ENCODE measurements at regions not wholly inside any gene's neighbourhood (a gene's known extent, or its start where the extent isn't known, plus 50 kb on each side); places are given as distances from the start of the nearest gene placed in this dataset.

DNA sequence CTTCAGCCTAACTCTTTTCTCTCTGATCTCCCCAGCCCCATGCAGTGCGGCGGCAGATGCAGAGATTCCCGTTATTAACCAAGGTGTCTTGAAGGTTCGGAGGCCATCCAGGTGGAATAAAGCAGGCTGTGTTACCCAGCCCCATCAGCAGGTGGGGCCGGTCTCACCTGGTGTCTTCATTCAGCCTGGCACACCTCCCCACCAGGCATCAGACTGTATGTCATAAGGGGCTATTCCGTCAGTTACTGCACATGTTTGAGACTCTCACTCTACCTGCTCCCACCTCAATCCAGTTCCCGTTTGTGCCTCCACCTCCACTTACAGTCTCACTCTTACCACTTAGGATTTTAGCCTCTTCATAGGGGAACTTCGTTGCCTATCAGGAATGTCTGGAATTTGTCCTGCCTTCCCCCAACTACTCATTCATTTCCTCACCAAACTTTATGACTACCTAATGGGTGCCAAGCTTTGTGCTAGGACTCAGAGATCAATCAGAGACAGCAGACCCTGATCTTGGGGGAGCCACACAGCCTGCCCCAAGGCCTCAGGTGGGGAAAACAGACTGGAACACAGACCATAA, 170.2 kb downstream of the PLPP3 start:
- Histone ChIP-seq H3K4me2 (no peak overlapping the region), H3K4me1 (peaks cover 13% of the 10 kb centered on the region), H3K9me3 (no peaks in the 10 kb centered on the region), H3K4me3 (no peak overlapping the region), H3K27ac (no peak overlapping the region)
- ChIA-PET POLR2A (no interaction called here), CTCF (no interaction called here)
- ATAC-seq (no peak), DNase-seq (ENCODE audit: low read depth in 1 of 2, low spot score in 1 of 2) (no peak), FAIRE-seq (no peak)
- TF ChIP-seq RAD21 (conservative IDR thresholded peaks at IDR 0.05 in 1 of 2, IDR thresholded peaks at IDR 0.05 in 1 of 2) (peak in 1 of 2 experiments; percentile 27; a peak in 2 of 5 replicates), ZFP36 (IDR thresholded peaks at IDR 0.05; ENCODE audit: borderline replicate concordance, partially characterized antibody) (no peak), SMC3 (IDR thresholded peaks at IDR 0.05) (0 out of 3 replicates have a peak, but pooled peaks have one; percentile 9)
- TF ChIP-seq, protein P1, sequence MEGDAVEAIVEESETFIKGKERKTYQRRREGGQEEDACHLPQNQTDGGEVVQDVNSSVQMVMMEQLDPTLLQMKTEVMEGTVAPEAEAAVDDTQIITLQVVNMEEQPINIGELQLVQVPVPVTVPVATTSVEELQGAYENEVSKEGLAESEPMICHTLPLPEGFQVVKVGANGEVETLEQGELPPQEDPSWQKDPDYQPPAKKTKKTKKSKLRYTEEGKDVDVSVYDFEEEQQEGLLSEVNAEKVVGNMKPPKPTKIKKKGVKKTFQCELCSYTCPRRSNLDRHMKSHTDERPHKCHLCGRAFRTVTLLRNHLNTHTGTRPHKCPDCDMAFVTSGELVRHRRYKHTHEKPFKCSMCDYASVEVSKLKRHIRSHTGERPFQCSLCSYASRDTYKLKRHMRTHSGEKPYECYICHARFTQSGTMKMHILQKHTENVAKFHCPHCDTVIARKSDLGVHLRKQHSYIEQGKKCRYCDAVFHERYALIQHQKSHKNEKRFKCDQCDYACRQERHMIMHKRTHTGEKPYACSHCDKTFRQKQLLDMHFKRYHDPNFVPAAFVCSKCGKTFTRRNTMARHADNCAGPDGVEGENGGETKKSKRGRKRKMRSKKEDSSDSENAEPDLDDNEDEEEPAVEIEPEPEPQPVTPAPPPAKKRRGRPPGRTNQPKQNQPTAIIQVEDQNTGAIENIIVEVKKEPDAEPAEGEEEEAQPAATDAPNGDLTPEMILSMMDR (IDR thresholded peaks at IDR 0.05): 0 out of 3 replicates have a peak, but pooled peaks have one; percentile 7
- 83% methylated on average over 8 of the region's 8 CpGs for WGBS (ENCODE audit: missing lambda C conversion rate)

DNA sequence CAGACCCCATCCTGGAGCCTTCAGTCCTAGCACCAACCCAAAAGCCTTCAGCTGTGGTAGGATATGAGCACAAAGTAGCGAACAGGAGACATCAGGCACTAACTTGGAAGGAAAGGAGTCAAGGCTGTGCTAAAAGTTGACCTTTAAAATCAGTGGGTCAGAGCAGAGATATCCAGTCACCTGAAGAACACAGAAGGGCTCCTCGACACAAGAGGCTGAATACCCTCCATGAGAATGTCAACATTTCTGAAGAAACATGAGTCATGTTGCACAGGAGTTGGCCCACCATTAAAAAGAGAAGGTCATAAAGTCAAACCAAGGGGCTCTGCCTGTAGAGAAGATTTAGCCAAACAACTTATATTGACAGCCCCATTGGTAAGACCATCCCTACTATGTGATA, 172.5 kb downstream of the PLPP3 start:
- CTCF ChIA-PET: interaction anchor here (0.8 kb wide), 1 partner anchor 104 kb away, joined by 3 read pairs; no protein-coding TSS in a partner anchor
- WGBS (ENCODE audit: missing lambda C conversion rate): 54% methylated on average over 2 of the region's 2 CpGs
- Histone ChIP-seq H3K27ac (peak overlapping the region in 1 of 2 experiments; percentile 30; a peak in 1 of 6 replicates), H3K9me3 (no peaks in the 10 kb centered on the region), H3K4me1 (peaks cover 8% of the 10 kb centered on the region; the same call in 2 of the 3 replicates), H3K4me2 (no peak overlapping the region), H3K4me3 (no peak overlapping the region)
- POLR2A ChIA-PET: no interaction called here
- no peak for DNase-seq (ENCODE audit: low read depth in 1 of 2, low spot score in 1 of 2)
- TF ChIP-seq HOXB13 (CRISPR knock-in tag; IDR thresholded peaks at IDR 0.05; ENCODE audit: low read depth) (no peak), JUN (IDR thresholded peaks at IDR 0.05) (no peak), ZFP36 (IDR thresholded peaks at IDR 0.05; ENCODE audit: borderline replicate concordance, partially characterized antibody) (no peak), MAFK (IDR thresholded peaks at IDR 0.05; ENCODE audit: partially characterized antibody) (no peak), CHD2 (IDR thresholded peaks at IDR 0.05; ENCODE audit: low read length, partially characterized antibody) (no peak), SMC3 (IDR thresholded peaks at IDR 0.05) (no peak), MAZ (IDR thresholded peaks at IDR 0.05; ENCODE audit: borderline replicate concordance, low read depth, low read length) (no peak), FOXS1 (CRISPR knock-in tag; IDR thresholded peaks at IDR 0.05) (no peak), EP300 (IDR thresholded peaks at IDR 0.05) (no peak), JUNB (IDR thresholded peaks at IDR 0.05) (no peak), HEYL (CRISPR knock-in tag; IDR thresholded peaks at IDR 0.05) (no peak), HOXB5 (CRISPR knock-in tag; IDR thresholded peaks at IDR 0.05) (no peak), EHF (CRISPR knock-in tag; IDR thresholded peaks at IDR 0.05) (no peak)
- TF ChIP-seq, protein P1 (IDR thresholded peaks at IDR 0.05): no peak
- TF ChIP-seq, protein P2, sequence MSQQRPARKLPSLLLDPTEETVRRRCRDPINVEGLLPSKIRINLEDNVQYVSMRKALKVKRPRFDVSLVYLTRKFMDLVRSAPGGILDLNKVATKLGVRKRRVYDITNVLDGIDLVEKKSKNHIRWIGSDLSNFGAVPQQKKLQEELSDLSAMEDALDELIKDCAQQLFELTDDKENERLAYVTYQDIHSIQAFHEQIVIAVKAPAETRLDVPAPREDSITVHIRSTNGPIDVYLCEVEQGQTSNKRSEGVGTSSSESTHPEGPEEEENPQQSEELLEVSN (IDR thresholded peaks at IDR 0.05; ENCODE audit: borderline replicate concordance, low read depth): no peak
- TF ChIP-seq, protein P3, sequence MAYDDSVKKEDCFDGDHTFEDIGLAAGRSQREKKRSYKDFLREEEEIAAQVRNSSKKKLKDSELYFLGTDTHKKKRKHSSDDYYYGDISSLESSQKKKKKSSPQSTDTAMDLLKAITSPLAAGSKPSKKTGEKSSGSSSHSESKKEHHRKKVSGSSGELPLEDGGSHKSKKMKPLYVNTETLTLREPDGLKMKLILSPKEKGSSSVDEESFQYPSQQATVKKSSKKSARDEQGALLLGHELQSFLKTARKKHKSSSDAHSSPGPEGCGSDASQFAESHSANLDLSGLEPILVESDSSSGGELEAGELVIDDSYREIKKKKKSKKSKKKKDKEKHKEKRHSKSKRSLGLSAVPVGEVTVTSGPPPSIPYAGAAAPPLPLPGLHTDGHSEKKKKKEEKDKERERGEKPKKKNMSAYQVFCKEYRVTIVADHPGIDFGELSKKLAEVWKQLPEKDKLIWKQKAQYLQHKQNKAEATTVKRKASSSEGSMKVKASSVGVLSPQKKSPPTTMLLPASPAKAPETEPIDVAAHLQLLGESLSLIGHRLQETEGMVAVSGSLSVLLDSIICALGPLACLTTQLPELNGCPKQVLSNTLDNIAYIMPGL (CRISPR knock-in tag; IDR thresholded peaks at IDR 0.05; ENCODE audit: borderline replicate concordance): no peak
- no peak for FAIRE-seq
- no peak for ATAC-seq
